ENCODE measurements at regions not wholly inside any gene's neighbourhood (a gene's known extent, or its start where the extent isn't known, plus 50 kb on each side); places are given as distances from the start of the nearest gene placed in this dataset.

GRCh38 chr12:116651089-116651488 is 86.8 kb downstream of the SPRING1 start:
- DNase-seq (ENCODE audit: low spot score): no peak

DNA sequence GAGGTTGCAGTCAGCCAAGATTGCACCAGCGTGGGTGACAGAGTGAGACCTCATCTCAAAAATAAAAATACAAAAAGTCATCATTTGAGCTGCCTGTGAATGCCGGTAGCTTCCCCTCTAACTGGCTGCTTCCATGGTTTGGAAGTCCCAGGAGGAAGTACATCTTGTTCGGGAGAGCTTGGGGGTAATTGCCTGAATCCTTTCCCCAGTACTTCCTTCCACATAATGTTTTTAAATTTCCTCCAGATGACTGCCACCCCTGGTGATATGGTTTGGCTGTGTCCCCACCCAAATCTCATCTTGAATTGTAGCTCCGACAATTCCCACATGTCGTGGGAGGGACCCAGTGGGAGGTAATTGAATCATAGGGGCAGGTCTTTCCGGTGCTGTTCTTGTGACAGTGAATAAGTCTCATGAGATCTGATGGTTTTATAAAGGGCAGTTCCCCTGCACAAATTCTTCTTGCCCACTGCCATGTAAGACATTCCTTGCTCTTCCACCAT is 87.2 kb downstream of the SPRING1 start:
- DNase-seq (ENCODE audit: low spot score): no peak

- no peak for DNase-seq (ENCODE audit: low spot score)
Observed at GRCh38 chr12:116650062-116650461, 87.8 kb downstream of the SPRING1 start.

DNA sequence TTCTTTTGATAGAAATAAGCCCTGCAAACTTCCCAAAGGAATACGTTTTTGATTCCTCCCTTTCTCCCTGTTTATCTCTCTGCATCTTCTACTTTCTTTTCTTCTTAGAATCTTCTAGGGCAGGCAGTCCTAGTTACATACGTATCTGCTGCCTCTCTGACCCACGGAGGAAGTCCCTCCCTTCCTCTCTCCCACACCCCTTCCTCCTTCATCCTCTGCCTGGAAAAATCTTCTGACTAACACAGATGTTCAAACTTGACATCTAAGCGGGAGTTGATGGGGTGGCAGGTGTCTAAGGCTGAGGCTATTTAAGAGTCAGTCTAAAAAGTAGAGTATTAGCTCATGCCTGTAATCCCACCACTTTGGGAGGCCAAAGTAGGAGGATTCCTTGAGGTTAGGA is 88.6 kb downstream of the MAP1LC3B2 start:
- no peak for DNase-seq (ENCODE audit: low spot score)

- DNase-seq (ENCODE audit: low spot score): no peak
Observed at GRCh38 chr12:116646901-116647300, 87.7 kb downstream of the MAP1LC3B2 start.

GRCh38 chr12:116644806-116645205 is 85.6 kb downstream of the MAP1LC3B2 start:
- no peak for DNase-seq (ENCODE audit: low spot score)

DNA sequence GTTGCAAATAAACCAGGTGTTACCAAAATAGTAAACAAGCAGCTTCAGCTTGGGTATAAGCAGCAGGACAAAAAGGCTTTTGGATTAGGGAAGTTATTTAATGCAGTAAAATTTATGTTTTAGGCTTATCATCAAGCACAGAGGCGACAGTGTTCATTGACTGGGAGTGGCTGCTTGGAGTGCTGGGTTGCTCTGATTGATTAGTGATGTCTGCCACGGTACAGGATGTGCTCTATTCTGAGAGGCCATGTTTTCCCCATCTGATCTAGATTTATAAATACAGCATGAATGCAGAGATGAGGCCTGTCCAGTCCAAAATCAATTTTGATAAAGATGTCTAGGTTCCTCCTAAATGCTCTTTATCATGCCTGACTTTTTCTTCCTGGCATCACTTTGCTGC is 83.5 kb downstream of the MAP1LC3B2 start:
- no peak for DNase-seq (ENCODE audit: low spot score)

- no peak for DNase-seq (ENCODE audit: low spot score)
Observed at GRCh38 chr12:116642106-116642505, 82.9 kb downstream of the MAP1LC3B2 start.

GRCh38 chr12:116640281-116640680 is 81.1 kb downstream of the MAP1LC3B2 start:
- peak; percentile 33 for DNase-seq (ENCODE audit: low spot score)

DNA sequence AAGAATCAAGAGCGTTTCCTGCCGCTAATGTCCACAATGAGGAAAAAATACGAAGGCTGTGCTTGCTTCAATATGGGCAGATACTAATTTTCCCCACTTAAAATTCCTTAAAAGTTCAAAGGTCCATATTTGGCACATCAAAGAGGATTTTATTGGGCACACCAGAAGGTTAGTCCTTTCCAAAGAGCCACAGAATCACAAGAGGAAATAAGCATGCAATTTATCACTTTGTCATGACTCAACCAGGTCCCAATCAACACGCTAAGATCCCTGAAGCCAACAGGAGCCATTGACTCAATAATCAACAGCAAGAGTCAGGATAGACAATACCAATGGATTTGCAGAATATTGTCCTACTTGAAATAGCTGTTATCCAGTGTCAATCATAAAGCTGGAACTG is 80.6 kb downstream of the MAP1LC3B2 start:
- DNase-seq (ENCODE audit: low spot score): peak; percentile 94

DNA sequence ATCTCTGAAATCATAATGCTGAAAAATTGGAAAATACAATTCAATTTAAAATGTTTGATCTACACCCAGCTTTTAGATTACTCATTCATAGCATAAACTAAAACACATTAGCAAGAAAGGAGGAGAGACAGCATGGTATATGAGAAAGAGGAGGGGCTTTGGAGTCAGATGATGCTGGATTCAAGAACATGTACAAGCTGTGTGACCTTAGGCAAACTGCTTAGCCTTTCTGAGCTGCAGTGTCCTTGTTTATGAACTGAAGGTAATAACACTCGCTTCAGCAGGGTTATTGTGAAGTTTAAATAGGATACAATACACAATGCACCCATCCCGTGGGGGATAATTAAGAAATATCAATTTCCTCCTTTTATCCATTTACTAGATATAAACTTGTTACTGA is 79.2 kb downstream of the MAP1LC3B2 start:
- DNase-seq (ENCODE audit: low spot score): no peak

DNA sequence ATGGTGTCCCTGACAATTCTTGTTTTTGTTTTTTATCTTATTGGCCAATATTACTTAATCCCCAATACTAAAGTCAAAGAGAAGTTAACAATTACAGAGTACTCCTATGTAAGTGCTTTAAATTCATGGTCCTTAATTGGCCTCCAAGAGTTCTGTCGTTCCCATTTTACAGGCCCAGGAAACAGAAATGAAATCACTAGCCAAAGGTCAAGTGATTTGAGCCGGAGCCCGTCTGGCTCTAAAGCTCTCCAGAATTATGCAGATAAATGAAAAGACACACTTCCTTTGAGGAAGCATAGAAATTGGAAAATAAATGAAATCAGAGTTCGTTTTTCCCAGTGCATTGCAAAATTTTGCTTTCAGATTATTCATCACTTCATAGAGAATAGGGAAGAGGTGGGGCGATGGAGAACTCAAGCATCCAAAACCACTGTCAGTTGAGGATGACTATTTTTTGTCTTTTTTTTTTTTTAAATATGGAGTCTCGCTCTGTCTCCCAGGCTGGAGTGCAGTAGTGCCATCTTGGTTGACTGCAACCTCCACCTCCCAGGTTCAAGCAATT is 78.5 kb downstream of the MAP1LC3B2 start:
- no peak for DNase-seq (ENCODE audit: low spot score)

DNA sequence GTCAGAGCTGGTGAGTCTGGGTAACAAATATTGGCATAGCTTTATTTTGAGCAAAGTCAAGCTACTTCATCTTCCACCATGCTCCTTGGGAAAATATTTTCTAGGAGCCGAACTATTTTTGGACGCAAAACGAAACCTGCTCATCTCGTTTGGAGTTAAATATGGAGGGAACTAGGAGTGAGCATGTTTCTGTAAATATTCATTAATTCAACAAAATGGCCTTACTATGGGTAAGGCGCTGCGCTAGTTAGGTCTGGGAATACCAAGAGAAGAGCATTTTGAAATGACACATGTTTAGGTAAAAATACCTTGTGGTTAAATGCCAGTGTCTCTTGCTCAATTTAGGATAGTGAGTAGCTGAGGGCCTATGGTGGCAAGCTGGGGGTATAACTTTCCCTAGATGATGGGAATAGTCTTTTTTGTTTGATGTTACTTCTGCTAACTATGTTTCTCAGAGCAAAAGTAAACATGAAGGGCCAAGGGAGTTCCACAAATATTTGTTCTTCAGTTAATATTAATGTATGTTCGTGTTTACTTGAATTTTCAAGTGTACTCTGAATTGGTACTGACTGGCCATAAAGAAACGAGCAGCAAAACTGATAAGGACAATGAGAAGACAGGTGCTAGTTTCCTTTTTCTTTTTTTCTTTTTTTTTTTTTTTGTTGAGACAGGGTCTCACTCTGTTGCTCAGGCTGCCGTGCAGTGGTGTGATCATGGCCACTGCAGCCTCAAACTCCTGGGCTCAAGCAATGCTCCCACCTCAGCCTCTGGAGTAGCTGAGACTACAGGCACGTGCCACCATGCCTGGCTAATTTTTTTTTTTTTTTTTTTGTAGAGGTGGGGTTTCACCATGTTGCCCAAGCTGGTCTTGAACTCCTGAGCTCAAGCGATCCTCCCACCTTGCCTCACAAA is 77.7 kb downstream of the MAP1LC3B2 start:
- DNase-seq (ENCODE audit: low spot score): no peak

GRCh38 chr12:116635487-116635886 is 76.3 kb downstream of the MAP1LC3B2 start:
- DNase-seq (ENCODE audit: low spot score): no peak

DNA sequence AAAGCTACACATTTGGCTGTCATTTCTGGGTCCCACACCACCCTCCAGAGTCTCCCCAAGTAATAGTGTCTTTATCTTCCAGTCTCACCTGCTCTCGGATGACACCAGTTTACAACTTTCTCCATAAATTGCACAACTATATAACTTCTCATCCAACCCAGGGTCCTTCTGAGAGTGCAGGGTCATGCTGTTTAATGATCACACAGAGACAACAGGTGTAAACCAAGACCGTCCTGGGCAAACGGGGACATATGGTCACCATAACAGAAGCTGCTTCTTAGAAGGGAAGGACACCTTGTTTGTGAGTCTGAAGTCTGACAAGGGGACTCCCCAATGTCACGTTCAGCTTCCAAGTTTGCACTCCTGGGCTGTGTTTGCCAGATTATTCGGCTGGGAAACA is 74.3 kb downstream of the MAP1LC3B2 start:
- no peak for DNase-seq (ENCODE audit: low spot score)

DNA sequence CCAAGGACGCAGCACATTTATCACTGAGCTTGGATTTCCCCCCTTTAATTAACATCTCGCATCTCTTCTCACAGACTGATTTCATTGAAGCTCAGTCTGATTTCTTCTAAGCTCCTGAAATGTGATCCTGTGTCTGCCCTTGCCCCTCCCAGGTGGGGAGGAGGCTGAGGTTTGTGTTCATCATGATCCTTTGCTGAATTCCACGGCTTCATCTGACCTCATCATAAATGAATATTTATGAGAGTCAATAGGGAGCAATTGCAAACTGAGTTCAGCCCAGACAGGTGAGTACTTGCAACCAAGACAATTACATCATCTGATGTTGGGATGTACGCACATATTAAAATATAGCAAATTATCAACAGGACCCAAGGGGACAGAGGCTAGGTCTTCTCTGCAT is 72.4 kb downstream of the MAP1LC3B2 start:
- peak; percentile 72 for DNase-seq (ENCODE audit: low spot score)

- DNase-seq (ENCODE audit: low spot score): no peak
Observed at GRCh38 chr12:116630762-116631161, 71.6 kb downstream of the MAP1LC3B2 start.

- no peak for DNase-seq (ENCODE audit: low spot score)
Observed at GRCh38 chr12:116629480-116629879, 70.3 kb downstream of the MAP1LC3B2 start.

GRCh38 chr12:116628989-116629388 is 69.8 kb downstream of the MAP1LC3B2 start:
- DNase-seq (ENCODE audit: low spot score): no peak

GRCh38 chr12:116628450-116628793 is 69.2 kb downstream of the MAP1LC3B2 start:
- DNase-seq (ENCODE audit: low spot score): no peak

Measured in SW480 (cell line).